ENCODE measurements at regions not wholly inside any gene's neighbourhood (a gene's known extent, or its start where the extent isn't known, plus 50 kb on each side); places are given as distances from the start of the nearest gene placed in this dataset.
"Not testable (repeated sequence)": the region's sequence is repeated elsewhere in the genome, so short reads cannot be mapped to it uniquely, and the experiment has no call there.

GRCh38 chr2:224650815-224651439 lies 65.2 kb downstream of the CCDC195 start:
- DNase-seq: peak; percentile 74

DNA sequence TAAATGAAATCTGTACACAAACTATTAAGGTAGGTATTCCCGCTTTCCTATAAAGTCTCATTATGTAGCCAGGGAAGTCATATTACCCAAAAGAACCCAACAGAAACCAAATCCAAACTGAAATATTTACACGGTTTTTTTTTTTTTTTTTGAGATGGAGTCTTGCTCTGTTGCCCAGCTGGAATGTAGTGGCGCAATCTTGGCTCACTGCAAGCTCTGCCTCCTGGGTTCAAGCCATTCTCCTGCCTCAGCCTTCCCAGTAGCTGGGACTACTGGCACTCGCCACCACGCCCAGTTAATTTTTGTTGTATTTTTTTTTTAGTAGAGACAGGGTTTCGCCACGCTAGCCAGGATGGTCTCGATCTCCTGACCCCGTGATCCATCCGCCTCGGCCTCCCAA lies 62.5 kb upstream of the CUL3 start:
- not testable (repeated sequence) for DNase-seq

- DNase-seq: peak; percentile 61
These were observed 61.2 kb upstream of the CUL3 start for GRCh38 chr2:224646242-224646846.

- DNase-seq: no peak
These were observed 60.6 kb upstream of the CUL3 start for GRCh38 chr2:224645722-224646121.

GRCh38 chr2:224640679-224641078 lies 55.5 kb upstream of the CUL3 start:
- no peak for DNase-seq

DNA sequence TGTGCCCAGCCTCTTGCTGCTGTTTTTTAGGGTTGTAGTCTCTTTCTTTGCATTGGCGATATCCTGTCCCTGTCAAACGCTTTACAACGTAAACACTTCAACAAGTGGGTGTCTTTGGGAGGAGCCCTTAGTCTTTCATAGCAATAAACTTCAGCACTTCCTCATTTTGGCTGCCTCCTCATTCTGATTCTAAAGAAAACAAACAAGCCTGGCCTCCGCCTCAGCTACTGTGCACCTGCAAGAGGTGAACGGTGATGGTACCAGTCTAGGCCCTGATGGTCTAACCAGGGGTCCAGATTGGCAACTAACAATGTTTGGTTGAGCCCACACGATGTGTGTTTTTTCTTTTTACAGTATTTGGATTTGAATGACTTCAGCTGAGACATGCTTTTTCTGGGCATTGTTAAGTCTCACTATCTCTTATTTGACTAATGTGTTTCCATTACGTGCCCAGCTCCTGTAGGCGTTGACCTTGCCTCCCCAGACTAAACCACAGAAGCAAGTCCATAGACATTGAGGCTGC lies 53.2 kb upstream of the CUL3 start:
- no peak for DNase-seq
